Activated naive CD4-positive, alpha-beta T cell treated with Interleukin-2 at 50 U/mL for 16 hours (primary cell): ENCODE measurements at regions not wholly inside any gene's neighbourhood (a gene's known extent, or its start where the extent isn't known, plus 50 kb on each side); places are given as distances from the start of the nearest gene placed in this dataset.
"Not testable (repeated sequence)": the region's sequence is repeated elsewhere in the genome, so short reads cannot be mapped to it uniquely, and the experiment has no call there.

Experiments used
- DNase-seq: peaks from one replicate; pipeline ENCODE4 v3.0.0-alpha.2; 2020

GRCh38 chrX:55326985-55327384 is 62.3 kb upstream of the PAGE3 start:
- no peak for DNase-seq

GRCh38 chrX:55335296-55335695 is 70.6 kb upstream of the PAGE3 start:
- no peak for DNase-seq

- DNase-seq, result no peak
These were observed 71.5 kb upstream of the PAGE3 start for GRCh38 chrX:55336176-55336575.

GRCh38 chrX:55340896-55341433 is 76.2 kb upstream of the PAGE3 start:
- no peak for DNase-seq

- peak; percentile 29 for DNase-seq
These were observed 78.1 kb upstream of the PAGE3 start for GRCh38 chrX:55342533-55343501.

- DNase-seq, result no peak
These were observed 91.9 kb upstream of the PAGE3 start for GRCh38 chrX:55356609-55357008.

GRCh38 chrX:55357236-55357635 is 92.5 kb upstream of the PAGE3 start:
- DNase-seq, result no peak

GRCh38 chrX:55379396-55379795 is 72.5 kb upstream of the MAGEH1 start:
- DNase-seq, result no peak

GRCh38 chrX:55389376-55389775 is 62.6 kb upstream of the MAGEH1 start:
- DNase-seq, result no peak

GRCh38 chrX:55396836-55397235 is 55.1 kb upstream of the MAGEH1 start:
- not testable (repeated sequence) for DNase-seq
